SU-DHL-6 (cell line): ENCODE measurements at regions not wholly inside any gene's neighbourhood (a gene's known extent, or its start where the extent isn't known, plus 50 kb on each side); places are given as distances from the start of the nearest gene placed in this dataset.

Experiments used
- H2AFZ ChIP-seq: fragments of 200-600 bp; sonication (generic); 2 replicates; pipeline ENCODE4 v1.6.1; 2014; ENCODE audit warnings: low read depth, mild to moderate bottlenecking, moderate library complexity, mixed read lengths, antibody characterized with exemption, low read length; ENCODE audit not compliant: severe bottlenecking
- H3F3A ChIP-seq: fragments of 200-600 bp; shearing (Covaris generic); 2 replicates; pipeline ENCODE4 v1.6.0; 2016; ENCODE audit warnings: antibody characterized with exemption, mild to moderate bottlenecking; ENCODE audit not compliant: insufficient read depth
- H3K27ac ChIP-seq: fragments of 200-600 bp; sonication (generic); 2 replicates; pipeline ENCODE4 v1.5.1; 2016; ENCODE audit warnings: low read depth, mild to moderate bottlenecking, low read length, moderate library complexity, mixed read lengths
- H3K27me3 ChIP-seq: fragments of 200-600 bp; sonication (generic), shearing (Covaris generic); 2 replicates; pipeline ENCODE4 v1.6.0; 2014; ENCODE audit warnings: mild to moderate bottlenecking, low read length
- H3K36me3 ChIP-seq: fragments of 200-600 bp; sonication (generic); 2 replicates; pipeline ENCODE4 v1.6.1; 2014; ENCODE audit warnings: mild to moderate bottlenecking, low read length, mixed read lengths
- H3K4me2 ChIP-seq: fragments of 300-600, 200-600 bp; shearing (Covaris generic), sonication (generic); 2 replicates; pipeline ENCODE4 v1.6.0; 2014; ENCODE audit warnings: low read length, low read depth, mild to moderate bottlenecking; ENCODE audit not compliant: poor library complexity, severe bottlenecking
- H3K4me3 ChIP-seq: fragments of 200-600 bp; sonication (generic); 2 replicates; pipeline ENCODE4 v1.5.1; 2014; ENCODE audit warnings: antibody characterized with exemption, low read length, mild to moderate bottlenecking, mixed read lengths; ENCODE audit not compliant: insufficient read depth, poor library complexity, severe bottlenecking
- H3K79me2 ChIP-seq: fragments of 200-600 bp; sonication (generic); 2 replicates; pipeline ENCODE4 v1.6.1; 2014; ENCODE audit warnings: mild to moderate bottlenecking, low read length, moderate library complexity; ENCODE audit not compliant: insufficient read depth
- H3K9ac ChIP-seq: fragments of 200-600 bp; sonication (generic); 2 replicates; pipeline ENCODE4 v1.7.0; 2014; ENCODE audit warnings: mild to moderate bottlenecking, low read length
- H3K9me2 ChIP-seq: fragments of 200-600 bp; sonication (generic); replicated peaks from 2 replicates; pipeline ENCODE4 v1.6.1; 2014; ENCODE audit warnings: low read length; ENCODE audit not compliant: insufficient read depth
- H3K9me3 ChIP-seq: fragments of 200-600 bp; sonication (generic); 2 replicates; pipeline ENCODE4 v1.6.1; 2014; ENCODE audit warnings: low read length, mixed read lengths; ENCODE audit not compliant: insufficient read depth
- H4K20me1 ChIP-seq: fragments of 200-600 bp; sonication (generic); 2 replicates; pipeline ENCODE4 v1.6.1; 2014; ENCODE audit warnings: low read depth, mild to moderate bottlenecking, antibody characterized with exemption, low read length, moderate library complexity, mixed read lengths
- EZH2phosphoT487 ChIP-seq: fragments of 200-600 bp; sonication (generic), shearing (Covaris generic); conservative IDR thresholded peaks from 2 replicates; pipeline ENCODE4 v1.6.1; 2018; ENCODE audit warnings: mild to moderate bottlenecking, antibody characterized with exemption, low read length, moderate library complexity, mixed read lengths
- TF ChIP-seq, protein P1 (sequence below): fragments of 200-600 bp; sonication (generic); IDR thresholded peaks from one replicate; pipeline ENCODE4 v1.5.1; 2017; ENCODE audit warnings: antibody characterized with exemption, mild to moderate bottlenecking, low read length, moderate library complexity; ENCODE audit not compliant: insufficient read depth, poor library complexity, severe bottlenecking

DNA sequence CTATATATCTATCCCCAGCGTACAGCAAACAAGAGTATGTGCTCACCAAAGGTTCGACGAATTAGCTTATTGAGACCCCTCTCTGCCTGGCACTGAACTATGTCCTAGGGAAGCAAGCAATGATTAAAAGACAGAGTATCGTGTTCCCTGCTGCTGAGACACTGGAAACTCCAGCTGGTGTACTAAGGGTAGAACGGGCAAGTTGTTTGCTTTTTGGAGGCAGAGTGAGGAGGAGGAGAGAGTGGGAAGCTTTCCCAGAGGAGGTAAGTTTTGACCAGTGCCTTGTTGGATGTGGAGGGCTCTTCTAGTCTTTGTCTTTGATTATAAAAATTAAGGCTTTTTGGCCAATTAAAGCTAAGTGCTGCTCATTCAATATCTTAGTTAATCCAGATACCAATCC, 61.7 kb downstream of the PJA1 start:
- no peaks in the 10 kb centered on the region for H3K36me3 ChIP-seq
- H3K27ac ChIP-seq, result no peak overlapping the region
- TF ChIP-seq, protein P1, sequence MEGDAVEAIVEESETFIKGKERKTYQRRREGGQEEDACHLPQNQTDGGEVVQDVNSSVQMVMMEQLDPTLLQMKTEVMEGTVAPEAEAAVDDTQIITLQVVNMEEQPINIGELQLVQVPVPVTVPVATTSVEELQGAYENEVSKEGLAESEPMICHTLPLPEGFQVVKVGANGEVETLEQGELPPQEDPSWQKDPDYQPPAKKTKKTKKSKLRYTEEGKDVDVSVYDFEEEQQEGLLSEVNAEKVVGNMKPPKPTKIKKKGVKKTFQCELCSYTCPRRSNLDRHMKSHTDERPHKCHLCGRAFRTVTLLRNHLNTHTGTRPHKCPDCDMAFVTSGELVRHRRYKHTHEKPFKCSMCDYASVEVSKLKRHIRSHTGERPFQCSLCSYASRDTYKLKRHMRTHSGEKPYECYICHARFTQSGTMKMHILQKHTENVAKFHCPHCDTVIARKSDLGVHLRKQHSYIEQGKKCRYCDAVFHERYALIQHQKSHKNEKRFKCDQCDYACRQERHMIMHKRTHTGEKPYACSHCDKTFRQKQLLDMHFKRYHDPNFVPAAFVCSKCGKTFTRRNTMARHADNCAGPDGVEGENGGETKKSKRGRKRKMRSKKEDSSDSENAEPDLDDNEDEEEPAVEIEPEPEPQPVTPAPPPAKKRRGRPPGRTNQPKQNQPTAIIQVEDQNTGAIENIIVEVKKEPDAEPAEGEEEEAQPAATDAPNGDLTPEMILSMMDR, result no peak
- no peak for TF ChIP-seq EZH2phosphoT487

DNA sequence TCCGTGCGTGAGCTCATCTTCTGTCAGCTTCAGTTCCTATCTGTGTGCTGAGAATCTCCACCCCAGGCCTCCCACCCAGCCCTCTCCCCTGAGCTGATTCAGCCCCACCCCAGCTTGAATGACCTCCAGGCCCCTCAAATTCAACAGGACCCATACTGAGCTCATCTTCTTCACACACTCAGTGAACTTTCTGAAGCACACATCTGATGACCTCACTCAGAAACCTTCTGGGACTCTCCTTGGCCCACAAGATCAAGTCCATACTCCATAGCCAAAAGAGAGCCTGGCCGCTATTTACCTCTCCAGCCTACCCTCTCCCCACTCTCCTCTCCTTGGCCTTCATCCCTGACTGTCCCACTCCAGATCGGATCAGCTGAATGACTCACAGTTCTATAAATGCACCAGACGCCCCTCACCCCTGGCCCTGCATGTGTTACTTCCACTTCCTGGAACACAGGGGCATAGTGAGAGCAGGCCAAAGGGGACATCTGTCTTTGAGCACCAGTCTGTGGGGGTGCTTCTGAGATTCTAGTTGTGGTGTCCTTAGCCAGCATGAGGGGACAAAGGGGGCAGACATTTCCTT, 62.5 kb downstream of the PJA1 start:
- Histone ChIP-seq H3K9me3 (no peaks in the 10 kb centered on the region), H3K9ac (no peak overlapping the region), H3K4me2 (no peak overlapping the region), H3F3A (no peaks in the 10 kb centered on the region), H2AFZ (no peak overlapping the region), H4K20me1 (no peaks in the 10 kb centered on the region), H3K27ac (no peak overlapping the region), H3K9me2 (no peaks in the 10 kb centered on the region), H3K36me3 (no peaks in the 10 kb centered on the region), H3K4me3 (no peak overlapping the region), H3K27me3 (no peaks in the 10 kb centered on the region), H3K79me2 (no peaks in the 10 kb centered on the region)
- TF ChIP-seq, protein P1, result no peak
- TF ChIP-seq EZH2phosphoT487, result no peak

More for the DNA sequence above, 61.7 kb downstream of the PJA1 start:
- Histone ChIP-seq H2AFZ (no peak overlapping the region), H3K9ac (no peak overlapping the region), H3K4me2 (no peak overlapping the region), H3K9me2 (no peaks in the 10 kb centered on the region), H3K4me3 (no peak overlapping the region), H3K27me3 (no peaks in the 10 kb centered on the region), H3K9me3 (no peaks in the 10 kb centered on the region), H3F3A (no peaks in the 10 kb centered on the region), H3K79me2 (no peaks in the 10 kb centered on the region), H4K20me1 (no peaks in the 10 kb centered on the region)

DNA sequence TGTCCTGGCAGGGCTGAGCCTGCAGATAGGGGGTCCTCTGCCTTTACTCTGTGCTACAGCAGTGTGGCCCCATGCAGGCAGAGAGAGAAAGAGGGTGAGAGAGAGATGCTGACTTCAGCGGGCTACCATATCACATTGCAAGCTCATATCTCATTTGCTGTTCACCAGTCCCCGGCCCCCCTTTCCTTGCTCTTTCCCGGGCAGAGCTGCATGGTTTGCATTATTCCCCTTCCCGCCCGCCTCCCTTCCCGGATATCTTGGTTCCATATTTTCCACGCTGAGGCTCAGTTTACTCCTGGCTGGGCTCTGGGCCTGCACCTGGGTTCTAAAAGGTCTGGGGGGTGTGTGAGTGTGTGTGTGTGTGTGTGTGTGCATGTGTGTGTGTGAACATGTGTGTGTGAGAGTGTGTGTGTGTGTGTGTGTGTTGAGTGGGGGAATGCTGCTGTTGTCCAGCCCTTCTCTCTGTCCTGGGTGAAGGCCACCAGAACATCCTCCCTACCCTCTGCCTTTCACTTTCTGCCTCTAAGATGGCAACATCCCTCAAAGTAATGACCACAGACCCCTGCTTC, 63.5 kb downstream of the PJA1 start:
- Histone ChIP-seq H3K79me2 (no peaks in the 10 kb centered on the region), H3F3A (no peaks in the 10 kb centered on the region), H3K9me2 (no peaks in the 10 kb centered on the region), H4K20me1 (no peaks in the 10 kb centered on the region), H3K9me3 (no peaks in the 10 kb centered on the region), H3K9ac (no peak overlapping the region), H3K4me2 (no peak overlapping the region), H3K27me3 (no peaks in the 10 kb centered on the region), H3K36me3 (no peaks in the 10 kb centered on the region), H3K27ac (no peak overlapping the region), H2AFZ (no peak overlapping the region), H3K4me3 (no peak overlapping the region)
- TF ChIP-seq, protein P1, result no peak
- no peak for TF ChIP-seq EZH2phosphoT487
